GM23338 (cell line): ENCODE measurements at regions not wholly inside any gene's neighbourhood (a gene's known extent, or its start where the extent isn't known, plus 50 kb on each side); places are given as distances from the start of the nearest gene placed in this dataset.
A peak's percentile ranks its signal among the peaks of the same experiment; 100 is the strongest.

ENCODE experiments used
- ATAC-seq: fragments of 200-7000 bp; cut with Tn5 transposase; 3 replicates; pipeline ENCODE4 v1.9.1; 2020
- DNase-seq: peaks from one replicate; pipeline ENCODE4 v3.0.0-alpha.2; 2015; ENCODE audit warnings: low spot score
- H2AFZ ChIP-seq: fragments of 200-600 bp; sonication (generic); 2 replicates; pipeline ENCODE4 v1.8.0; 2016; ENCODE audit warnings: antibody characterized with exemption, mild to moderate bottlenecking, moderate library complexity
- H3F3A ChIP-seq: fragments of 200-600 bp; sonication (generic); replicated peaks from 2 replicates; pipeline ENCODE4 v1.8.0; 2017; ENCODE audit warnings: antibody characterized with exemption, mixed run types, low read depth
- H3K27ac ChIP-seq: fragments of 200-600 bp; sonication (generic); 2 replicates; pipeline ENCODE4 v1.6.1; 2016; ENCODE audit warnings: low read depth
- H3K27me3 ChIP-seq: fragments of 200-600 bp; sonication (generic); 2 replicates; pipeline ENCODE4 v1.8.0; 2016; ENCODE audit warnings: mild to moderate bottlenecking, mixed run types, moderate library complexity; ENCODE audit not compliant: insufficient read depth
- H3K36me3 ChIP-seq: fragments of 200-600 bp; sonication (generic); 2 replicates; pipeline ENCODE4 v1.8.0; 2016; ENCODE audit warnings: mild to moderate bottlenecking; ENCODE audit not compliant: insufficient read depth
- H3K4me1 ChIP-seq: fragments of 200-600 bp; sonication (generic); 2 replicates; pipeline ENCODE4 v1.8.0; 2016; ENCODE audit warnings: mild to moderate bottlenecking, moderate library complexity; ENCODE audit not compliant: insufficient read depth
- H3K4me2 ChIP-seq: fragments of 200-600 bp; sonication (generic); 2 replicates; pipeline ENCODE4 v1.7.1; 2017; ENCODE audit warnings: mixed run types
- H3K4me3 ChIP-seq: fragments of 200-600 bp; sonication (generic); 2 replicates; pipeline ENCODE4 v1.6.1; 2016; ENCODE audit warnings: mixed run types
- H3K79me2 ChIP-seq: fragments of 200-600 bp; sonication (generic); replicated peaks from 2 replicates; pipeline ENCODE4 v1.8.0; 2017; ENCODE audit warnings: mild to moderate bottlenecking; ENCODE audit not compliant: insufficient read depth
- H3K9me2 ChIP-seq: fragments of 200-600 bp; sonication (generic); 2 replicates; pipeline ENCODE4 v1.8.0; 2017; ENCODE audit not compliant: insufficient read depth
- H4K20me1 ChIP-seq: fragments of 200-600 bp; sonication (generic); replicated peaks from 2 replicates; pipeline ENCODE4 v1.8.0; 2017; ENCODE audit warnings: mild to moderate bottlenecking; ENCODE audit not compliant: insufficient read depth
- H3K27ac Mint-ChIP-seq: 2 replicates; pipeline ENCODE4 v1.8.0; 2020; ENCODE audit warnings: inconsistent platforms, mild to moderate bottlenecking, moderate library complexity, mixed read lengths
- H3K27me3 Mint-ChIP-seq: 3 replicates; pipeline ENCODE4 v1.8.0; 2022; ENCODE audit warnings: low read depth, mild to moderate bottlenecking, moderate library complexity, mixed read lengths, inconsistent platforms; ENCODE audit not compliant: insufficient read depth, poor library complexity
- H3K36me3 Mint-ChIP-seq: 3 replicates; pipeline ENCODE4 v1.8.0; 2021; ENCODE audit warnings: low read depth, mild to moderate bottlenecking, inconsistent platforms, moderate library complexity, mixed read lengths
- H3K4me1 Mint-ChIP-seq: 3 replicates; pipeline ENCODE4 v1.8.0; 2020; ENCODE audit warnings: mild to moderate bottlenecking, inconsistent platforms, mixed read lengths
- H3K4me3 Mint-ChIP-seq: 3 replicates; pipeline ENCODE4 v1.8.0; 2021; ENCODE audit warnings: moderate library complexity, mild to moderate bottlenecking, inconsistent platforms, mixed read lengths
- H3K9me3 Mint-ChIP-seq: 3 replicates; pipeline ENCODE4 v1.8.0; 2020; ENCODE audit warnings: moderate library complexity, mild to moderate bottlenecking, inconsistent platforms, mixed read lengths
- EZH2 ChIP-seq: fragments of 200-600 bp; sonication (generic); IDR thresholded peaks from one replicate; pipeline ENCODE4 v1.8.0; 2017; ENCODE audit warnings: antibody characterized with exemption, mild to moderate bottlenecking, low read depth; ENCODE audit not compliant: unreplicated experiment
- JUNB ChIP-seq: IDR thresholded peaks from one replicate; pipeline ENCODE4 v1.6.1; 2016; ENCODE audit warnings: antibody characterized with exemption; ENCODE audit not compliant: unreplicated experiment
- POLR2AphosphoS5 ChIP-seq: IDR thresholded peaks from 2 replicates; pipeline ENCODE4 v1.6.1; 2016; ENCODE audit warnings: antibody characterized with exemption, low read depth
- STAT1 ChIP-seq: IDR thresholded peaks from one replicate; pipeline ENCODE4 v1.6.1; 2016; ENCODE audit warnings: antibody characterized with exemption; ENCODE audit not compliant: unreplicated experiment
- ZNF114 ChIP-seq: fragments of 250-450 bp; sonication (Bioruptor Pico); IDR thresholded peaks from 2 replicates; pipeline ENCODE4 v1.5.0; 2020; ENCODE audit warnings: mild to moderate bottlenecking, moderate library complexity
- ZNF331 ChIP-seq: fragments of 250-450 bp; sonication (Bioruptor Pico); IDR thresholded peaks from 2 replicates; pipeline ENCODE4 v1.5.0; 2020; ENCODE audit warnings: low read depth, mild to moderate bottlenecking, moderate library complexity
- TF ChIP-seq, protein P1 (sequence below): IDR thresholded peaks from one replicate; pipeline ENCODE4 v1.6.1; 2018; ENCODE audit warnings: antibody characterized with exemption; ENCODE audit not compliant: unreplicated experiment

- H3K79me2 ChIP-seq = no peaks in the 10 kb centered on the region
- no peaks in the 10 kb centered on the region for H3K27me3 Mint-ChIP-seq
- H3K4me1 Mint-ChIP-seq = peaks cover 9% of the 10 kb centered on the region; the same call in 2 of the 3 replicates
These were observed 143.2 kb upstream of the MGMT start for GRCh38 chr10:129323879-129324278.

GRCh38 chr10:129325893-129326292, 141.1 kb upstream of the MGMT start:
- H3K27ac ChIP-seq = no peak overlapping the region
- Mint-ChIP-seq H3K27ac (no peak overlapping the region), H3K27me3 (no peaks in the 10 kb centered on the region), H3K36me3 (no peaks in the 10 kb centered on the region), H3K4me1 (peaks cover 25% of the 10 kb centered on the region; the same call in 2 of the 3 replicates), H3K9me3 (peaks cover under 1% of the 10 kb centered on the region; the same call in 1 of the 3 replicates), H3K4me3 (no peak overlapping the region)
- no peaks in the 10 kb centered on the region for H3K27me3 ChIP-seq
- ATAC-seq (no peak), DNase-seq (no peak)
- no peak overlapping the region for H3K4me3 ChIP-seq
- H3K9me2 ChIP-seq = 0 out of 2 replicates have a peak, but pooled peaks cover 4% of the 10 kb centered on the region
- TF ChIP-seq STAT1 (no peak), EZH2 (no peak)
- TF ChIP-seq, protein P1, sequence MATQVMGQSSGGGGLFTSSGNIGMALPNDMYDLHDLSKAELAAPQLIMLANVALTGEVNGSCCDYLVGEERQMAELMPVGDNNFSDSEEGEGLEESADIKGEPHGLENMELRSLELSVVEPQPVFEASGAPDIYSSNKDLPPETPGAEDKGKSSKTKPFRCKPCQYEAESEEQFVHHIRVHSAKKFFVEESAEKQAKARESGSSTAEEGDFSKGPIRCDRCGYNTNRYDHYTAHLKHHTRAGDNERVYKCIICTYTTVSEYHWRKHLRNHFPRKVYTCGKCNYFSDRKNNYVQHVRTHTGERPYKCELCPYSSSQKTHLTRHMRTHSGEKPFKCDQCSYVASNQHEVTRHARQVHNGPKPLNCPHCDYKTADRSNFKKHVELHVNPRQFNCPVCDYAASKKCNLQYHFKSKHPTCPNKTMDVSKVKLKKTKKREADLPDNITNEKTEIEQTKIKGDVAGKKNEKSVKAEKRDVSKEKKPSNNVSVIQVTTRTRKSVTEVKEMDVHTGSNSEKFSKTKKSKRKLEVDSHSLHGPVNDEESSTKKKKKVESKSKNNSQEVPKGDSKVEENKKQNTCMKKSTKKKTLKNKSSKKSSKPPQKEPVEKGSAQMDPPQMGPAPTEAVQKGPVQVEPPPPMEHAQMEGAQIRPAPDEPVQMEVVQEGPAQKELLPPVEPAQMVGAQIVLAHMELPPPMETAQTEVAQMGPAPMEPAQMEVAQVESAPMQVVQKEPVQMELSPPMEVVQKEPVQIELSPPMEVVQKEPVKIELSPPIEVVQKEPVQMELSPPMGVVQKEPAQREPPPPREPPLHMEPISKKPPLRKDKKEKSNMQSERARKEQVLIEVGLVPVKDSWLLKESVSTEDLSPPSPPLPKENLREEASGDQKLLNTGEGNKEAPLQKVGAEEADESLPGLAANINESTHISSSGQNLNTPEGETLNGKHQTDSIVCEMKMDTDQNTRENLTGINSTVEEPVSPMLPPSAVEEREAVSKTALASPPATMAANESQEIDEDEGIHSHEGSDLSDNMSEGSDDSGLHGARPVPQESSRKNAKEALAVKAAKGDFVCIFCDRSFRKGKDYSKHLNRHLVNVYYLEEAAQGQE = peak; percentile 60
- H3F3A ChIP-seq = no peaks in the 10 kb centered on the region
- H3K36me3 ChIP-seq = no peaks in the 10 kb centered on the region
- no peaks in the 10 kb centered on the region for H3K79me2 ChIP-seq
- no peak overlapping the region for H2AFZ ChIP-seq
- H3K4me2 ChIP-seq = no peak overlapping the region
- 0 out of 2 replicates have a peak, but pooled peaks cover 9% of the 10 kb centered on the region for H3K4me1 ChIP-seq
- H4K20me1 ChIP-seq = no peaks in the 10 kb centered on the region

More at GRCh38 chr10:129323879-129324278, 143.2 kb upstream of the MGMT start:
- Histone ChIP-seq H3F3A (no peaks in the 10 kb centered on the region), H3K27me3 (no peaks in the 10 kb centered on the region), H3K4me1 (0 out of 2 replicates have a peak, but pooled peaks cover 9% of the 10 kb centered on the region), H4K20me1 (no peaks in the 10 kb centered on the region), H3K36me3 (no peaks in the 10 kb centered on the region), H2AFZ (no peak overlapping the region), H3K9me2 (0 out of 2 replicates have a peak, but pooled peaks cover 4% of the 10 kb centered on the region), H3K4me2 (no peak overlapping the region), H3K27ac (no peak overlapping the region), H3K4me3 (no peak overlapping the region)
- ATAC-seq (no peak), DNase-seq (no peak)
- H3K27ac Mint-ChIP-seq = no peak overlapping the region
- H3K4me3 Mint-ChIP-seq = no peak overlapping the region
- TF ChIP-seq, protein P1 = no peak
- TF ChIP-seq EZH2 (no peak), POLR2AphosphoS5 (no peak), ZNF114 (CRISPR knock-in tag) (no peak), JUNB (no peak), ZNF331 (CRISPR knock-in tag) (no peak)
- peaks cover 9% of the 10 kb centered on the region; the same call in 2 of the 3 replicates for H3K9me3 Mint-ChIP-seq
- peaks cover 3% of the 10 kb centered on the region; the same call in 1 of the 3 replicates for H3K36me3 Mint-ChIP-seq
